ENCODE measurements at regions not wholly inside any gene's neighbourhood (a gene's known extent, or its start where the extent isn't known, plus 50 kb on each side); places are given as distances from the start of the nearest gene placed in this dataset.
A peak's percentile ranks its signal among the peaks of the same experiment; 100 is the strongest.

DNA sequence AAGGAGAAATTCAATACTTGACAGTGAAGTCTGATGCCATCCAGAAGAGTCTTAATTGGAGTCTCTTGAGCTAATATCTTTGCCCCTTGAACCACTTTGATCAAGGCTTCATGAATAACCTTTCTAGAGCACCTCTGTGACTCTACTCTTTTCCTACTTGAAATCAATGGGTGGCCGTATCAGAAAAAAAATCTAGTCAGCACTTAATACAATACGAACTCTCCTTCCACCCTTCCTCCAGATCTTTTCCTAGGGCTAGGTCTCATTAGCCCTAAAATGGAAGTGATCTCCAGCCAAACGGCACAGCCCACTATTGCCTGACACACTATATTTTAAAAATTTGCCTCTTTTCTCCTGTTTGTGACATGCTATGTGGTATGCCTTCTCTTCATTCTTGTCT is 129.6 kb upstream of the TLL1 start:
- no peaks in the 10 kb centered on the region for H3K27me3 ChIP-seq (replicated peaks in 2 of 5; ENCODE audit: control insufficient read depth in 4 of 5, insufficient read depth in 5 of 5, low read length in 4 of 5)
- no peak overlapping the region for H3K27ac ChIP-seq (ENCODE audit: insufficient read depth in 1 of 2, low read depth in 1 of 2, low read length in 2 of 2, poor library complexity in 1 of 2, severe bottlenecking in 2 of 2)
- no peak overlapping the region for H3K4me3 ChIP-seq (ENCODE audit: control insufficient read depth in 1 of 7, extremely low read depth in 1 of 7, insufficient read depth in 4 of 7, low read depth in 2 of 7, low read length in 6 of 7)
- H3K9me3 ChIP-seq (ENCODE audit: control extremely low read depth in 1 of 5, control insufficient read depth in 4 of 5, insufficient read depth in 2 of 5, low read depth in 1 of 5, low read length in 4 of 5) = no peaks in the 10 kb centered on the region
- H3K4me1 ChIP-seq (ENCODE audit: control extremely low read depth in 1 of 4, control insufficient read depth in 4 of 4, insufficient read depth in 4 of 4, low read length in 3 of 4) = no peaks in the 10 kb centered on the region
- DNase-seq = no peak
- H3K36me3 ChIP-seq (ENCODE audit: control insufficient read depth in 4 of 4, insufficient read depth in 4 of 4, low read length in 3 of 4) = no peaks in the 10 kb centered on the region
- 100% methylated on average over 3 of the region's 3 CpGs for whole genome bisulfite sequencing (ENCODE audit: insufficient coverage)
- ChIA-PET POLR2A (no interaction called here), CTCF (interaction anchor here (1.0 kb wide), 1 partner anchor 43 kb away, joined by 3 read pairs; no protein-coding TSS in a partner anchor)

DNA sequence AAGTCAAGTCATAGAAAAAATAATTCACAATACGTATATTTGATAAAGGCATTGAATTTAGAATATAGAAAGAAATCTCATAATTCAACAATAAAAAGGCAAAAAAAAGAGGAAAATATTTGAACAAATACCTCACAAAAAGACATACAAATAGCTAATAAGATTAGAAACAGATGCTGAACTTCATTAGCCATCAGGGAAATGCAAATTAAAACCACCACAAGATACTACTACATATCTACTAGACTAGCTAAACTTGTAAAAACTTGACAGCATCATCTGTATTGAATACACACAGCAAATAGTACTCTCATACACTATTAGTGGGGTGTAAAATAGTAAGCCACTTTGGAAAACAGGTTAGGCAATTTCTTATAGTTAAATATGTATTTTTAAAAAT is 128.7 kb upstream of the TLL1 start:
- WGBS (ENCODE audit: insufficient coverage) = no CpG with 5 or more reads among the region's 1 CpG
- H3K9me3 ChIP-seq (ENCODE audit: control extremely low read depth in 1 of 5, control insufficient read depth in 4 of 5, insufficient read depth in 2 of 5, low read depth in 1 of 5, low read length in 4 of 5) = no peaks in the 10 kb centered on the region
- H3K27ac ChIP-seq (ENCODE audit: insufficient read depth in 1 of 2, low read depth in 1 of 2, low read length in 2 of 2, poor library complexity in 1 of 2, severe bottlenecking in 2 of 2) = no peak overlapping the region
- ChIA-PET POLR2A (no interaction called here), CTCF (interaction anchor here (1.0 kb wide), 1 partner anchor 44 kb away, joined by 3 read pairs; no protein-coding TSS in a partner anchor)
- no peaks in the 10 kb centered on the region for H3K4me1 ChIP-seq (ENCODE audit: control extremely low read depth in 1 of 4, control insufficient read depth in 4 of 4, insufficient read depth in 4 of 4, low read length in 3 of 4)
- no peak overlapping the region for H3K4me3 ChIP-seq (ENCODE audit: control insufficient read depth in 1 of 7, extremely low read depth in 1 of 7, insufficient read depth in 4 of 7, low read depth in 2 of 7, low read length in 6 of 7)
- DNase-seq = no peak
- no peaks in the 10 kb centered on the region for H3K27me3 ChIP-seq (replicated peaks in 2 of 5; ENCODE audit: control insufficient read depth in 4 of 5, insufficient read depth in 5 of 5, low read length in 4 of 5)
- no peaks in the 10 kb centered on the region for H3K36me3 ChIP-seq (ENCODE audit: control insufficient read depth in 4 of 4, insufficient read depth in 4 of 4, low read length in 3 of 4)

DNA sequence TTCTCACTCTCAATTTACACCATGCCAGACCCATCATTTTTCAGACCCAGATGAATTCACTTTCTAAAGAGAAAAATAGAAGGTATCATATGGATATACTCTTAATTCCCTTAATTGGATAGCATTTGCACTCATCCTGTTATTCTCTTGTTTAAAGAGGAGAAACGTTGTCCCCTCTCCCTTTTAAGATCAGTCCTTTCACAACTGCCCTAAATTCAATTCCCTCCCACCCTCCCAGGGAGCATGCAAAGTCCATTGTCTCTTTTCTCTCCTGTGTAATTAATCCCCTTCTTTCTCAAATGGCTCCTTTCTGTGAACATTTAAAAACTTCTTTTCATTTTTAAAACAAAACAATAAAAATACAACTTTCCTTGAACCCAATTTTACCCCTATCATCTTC is 124.7 kb upstream of the TLL1 start:
- H3K27ac ChIP-seq (ENCODE audit: insufficient read depth in 1 of 2, low read depth in 1 of 2, low read length in 2 of 2, poor library complexity in 1 of 2, severe bottlenecking in 2 of 2) = no peak overlapping the region
- peaks cover 0 to 6% (median 2%) of the 10 kb centered on the region in 4 experiments for H3K4me1 ChIP-seq (ENCODE audit: control extremely low read depth in 1 of 4, control insufficient read depth in 4 of 4, insufficient read depth in 4 of 4, low read length in 3 of 4)
- no peak for DNase-seq
- no peaks in the 10 kb centered on the region for H3K9me3 ChIP-seq (ENCODE audit: control extremely low read depth in 1 of 5, control insufficient read depth in 4 of 5, insufficient read depth in 2 of 5, low read depth in 1 of 5, low read length in 4 of 5)
- no peaks in the 10 kb centered on the region for H3K36me3 ChIP-seq (ENCODE audit: control insufficient read depth in 4 of 4, insufficient read depth in 4 of 4, low read length in 3 of 4)
- ChIA-PET CTCF (no interaction called here), POLR2A (no interaction called here)
- WGBS (ENCODE audit: insufficient coverage) = 83% methylated on average over 1 of the region's 1 CpG
- no peak overlapping the region for H3K4me3 ChIP-seq (ENCODE audit: control insufficient read depth in 1 of 7, extremely low read depth in 1 of 7, insufficient read depth in 4 of 7, low read depth in 2 of 7, low read length in 6 of 7)
- no peaks in the 10 kb centered on the region for H3K27me3 ChIP-seq (replicated peaks in 2 of 5; ENCODE audit: control insufficient read depth in 4 of 5, insufficient read depth in 5 of 5, low read length in 4 of 5)

DNA sequence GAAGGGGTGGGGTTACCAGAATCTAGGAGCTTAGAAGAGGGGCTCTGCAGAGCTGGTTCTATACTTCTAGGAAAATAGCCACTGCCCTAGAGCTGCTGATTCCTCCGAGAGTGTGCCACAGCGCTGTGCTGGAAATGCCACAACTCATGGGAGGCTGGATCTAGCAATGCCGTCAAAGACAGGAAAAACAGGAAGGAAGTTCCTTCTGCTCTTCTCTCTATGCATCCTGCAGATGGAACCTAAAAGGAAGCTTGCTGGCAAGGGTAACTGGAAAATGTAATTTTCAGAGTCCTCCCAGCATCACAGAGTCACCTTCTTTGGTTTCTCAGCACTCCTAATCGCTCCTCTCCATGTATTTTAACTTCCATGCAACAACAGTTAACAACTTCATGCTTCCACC is 121.2 kb upstream of the TLL1 start:
- POLR2A ChIA-PET = no interaction called here
- peak in 2 of 3 donors; percentile 17 to 26 for DNase-seq
- H3K4me3 ChIP-seq (ENCODE audit: control insufficient read depth in 1 of 7, extremely low read depth in 1 of 7, insufficient read depth in 4 of 7, low read depth in 2 of 7, low read length in 6 of 7) = no peak overlapping the region
- H3K36me3 ChIP-seq (ENCODE audit: control insufficient read depth in 4 of 4, insufficient read depth in 4 of 4, low read length in 3 of 4) = no peaks in the 10 kb centered on the region
- H3K27ac ChIP-seq (ENCODE audit: insufficient read depth in 1 of 2, low read depth in 1 of 2, low read length in 2 of 2, poor library complexity in 1 of 2, severe bottlenecking in 2 of 2) = no peak overlapping the region
- CTCF ChIA-PET = no interaction called here
- H3K4me1 ChIP-seq (ENCODE audit: control extremely low read depth in 1 of 4, control insufficient read depth in 4 of 4, insufficient read depth in 4 of 4, low read length in 3 of 4) = peaks cover 0 to 6% (median 2%) of the 10 kb centered on the region in 4 experiments
- WGBS (ENCODE audit: insufficient coverage) = 10% methylated on average over 4 of the region's 4 CpGs
- no peaks in the 10 kb centered on the region for H3K27me3 ChIP-seq (replicated peaks in 2 of 5; ENCODE audit: control insufficient read depth in 4 of 5, insufficient read depth in 5 of 5, low read length in 4 of 5)
- no peaks in the 10 kb centered on the region for H3K9me3 ChIP-seq (ENCODE audit: control extremely low read depth in 1 of 5, control insufficient read depth in 4 of 5, insufficient read depth in 2 of 5, low read depth in 1 of 5, low read length in 4 of 5)

DNA sequence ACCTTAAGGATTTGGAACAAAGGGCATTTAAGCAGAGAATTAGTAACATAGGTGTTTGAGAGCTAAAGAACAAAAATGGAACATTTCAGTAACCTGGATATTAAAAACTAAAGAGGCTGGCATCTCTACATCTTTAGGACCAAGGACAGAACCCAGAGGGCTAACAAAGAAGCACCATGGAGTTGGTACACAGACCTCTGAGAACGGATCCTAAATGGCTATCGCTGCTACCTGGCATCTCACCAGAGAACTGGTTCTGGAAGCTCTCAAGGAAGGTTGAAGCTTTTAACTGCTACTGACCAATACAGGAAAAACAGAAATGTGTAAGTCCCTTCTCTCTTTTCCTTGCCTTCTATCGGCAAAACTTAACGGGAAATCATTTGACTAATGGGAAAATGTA is 118.4 kb upstream of the TLL1 start:
- Histone ChIP-seq H3K4me3 (ENCODE audit: control insufficient read depth in 1 of 7, extremely low read depth in 1 of 7, insufficient read depth in 4 of 7, low read depth in 2 of 7, low read length in 6 of 7) (no peak overlapping the region), H3K27me3 (replicated peaks in 2 of 5; ENCODE audit: control insufficient read depth in 4 of 5, insufficient read depth in 5 of 5, low read length in 4 of 5) (no peaks in the 10 kb centered on the region), H3K36me3 (ENCODE audit: control insufficient read depth in 4 of 4, insufficient read depth in 4 of 4, low read length in 3 of 4) (no peaks in the 10 kb centered on the region), H3K27ac (ENCODE audit: insufficient read depth in 1 of 2, low read depth in 1 of 2, low read length in 2 of 2, poor library complexity in 1 of 2, severe bottlenecking in 2 of 2) (no peak overlapping the region), H3K9me3 (ENCODE audit: control extremely low read depth in 1 of 5, control insufficient read depth in 4 of 5, insufficient read depth in 2 of 5, low read depth in 1 of 5, low read length in 4 of 5) (no peaks in the 10 kb centered on the region), H3K4me1 (ENCODE audit: control extremely low read depth in 1 of 4, control insufficient read depth in 4 of 4, insufficient read depth in 4 of 4, low read length in 3 of 4) (peaks cover 0 to 6% (median 2%) of the 10 kb centered on the region in 4 experiments)
- ChIA-PET CTCF (interaction anchor here (1.1 kb wide), 1 partner anchor 9 kb away, joined by 4 read pairs; no protein-coding TSS in a partner anchor), POLR2A (no interaction called here)
- no peak for DNase-seq
- WGBS (ENCODE audit: insufficient coverage) = 100% methylated on average over 2 of the region's 4 CpGs

DNA sequence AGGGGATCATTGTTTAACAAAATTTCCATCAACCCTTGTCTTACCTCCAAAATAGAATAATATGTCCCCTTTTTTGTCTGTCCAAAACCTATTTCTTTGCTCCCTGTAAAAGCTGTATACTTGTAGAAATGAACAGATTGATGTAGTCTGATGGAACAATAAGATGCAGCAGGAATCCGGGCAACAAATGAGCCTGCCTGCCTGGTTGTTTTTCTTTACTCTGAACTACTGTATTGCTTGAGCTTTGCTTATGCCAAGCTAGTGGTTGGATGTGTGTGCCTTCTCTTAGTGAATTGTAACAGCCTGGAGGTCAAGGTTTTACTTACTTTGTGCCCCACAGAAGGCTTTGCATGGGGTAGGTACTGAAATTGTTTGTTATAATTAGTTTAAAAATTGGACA is 116.2 kb upstream of the TLL1 start:
- Histone ChIP-seq H3K4me3 (ENCODE audit: control insufficient read depth in 1 of 7, extremely low read depth in 1 of 7, insufficient read depth in 4 of 7, low read depth in 2 of 7, low read length in 6 of 7) (no peak overlapping the region), H3K27me3 (replicated peaks in 2 of 5; ENCODE audit: control insufficient read depth in 4 of 5, insufficient read depth in 5 of 5, low read length in 4 of 5) (no peaks in the 10 kb centered on the region), H3K4me1 (ENCODE audit: control extremely low read depth in 1 of 4, control insufficient read depth in 4 of 4, insufficient read depth in 4 of 4, low read length in 3 of 4) (peaks cover 0 to 6% (median under 1%) of the 10 kb centered on the region in 4 experiments), H3K9me3 (ENCODE audit: control extremely low read depth in 1 of 5, control insufficient read depth in 4 of 5, insufficient read depth in 2 of 5, low read depth in 1 of 5, low read length in 4 of 5) (no peaks in the 10 kb centered on the region), H3K27ac (ENCODE audit: insufficient read depth in 1 of 2, low read depth in 1 of 2, low read length in 2 of 2, poor library complexity in 1 of 2, severe bottlenecking in 2 of 2) (no peak overlapping the region), H3K36me3 (ENCODE audit: control insufficient read depth in 4 of 4, insufficient read depth in 4 of 4, low read length in 3 of 4) (no peaks in the 10 kb centered on the region)
- CTCF ChIA-PET = no interaction called here
- POLR2A ChIA-PET = no interaction called here
- DNase-seq = no peak
- WGBS (ENCODE audit: insufficient coverage) = 100% methylated on average over 1 of the region's 1 CpG

DNA sequence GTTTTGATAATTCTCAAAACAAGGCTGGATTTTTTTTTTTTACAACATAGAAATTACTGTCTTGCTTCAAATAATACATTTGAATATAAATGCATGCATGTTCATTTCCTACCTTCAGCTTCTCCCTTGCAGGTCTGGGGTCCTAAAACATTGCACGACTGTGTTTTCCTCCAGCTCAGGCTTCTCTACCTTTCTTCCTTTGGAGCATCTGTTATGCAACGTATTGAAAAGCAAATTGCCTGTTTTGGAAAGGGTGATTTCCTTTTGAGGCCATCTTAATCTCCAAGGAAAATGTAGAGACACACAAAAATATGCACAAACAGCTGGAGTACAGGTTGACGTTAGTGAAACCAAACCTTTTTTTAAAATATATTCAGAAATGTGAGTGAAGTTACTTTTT is 115.6 kb upstream of the TLL1 start:
- Histone ChIP-seq H3K4me1 (ENCODE audit: control extremely low read depth in 1 of 4, control insufficient read depth in 4 of 4, insufficient read depth in 4 of 4, low read length in 3 of 4) (no peaks in the 10 kb centered on the region), H3K9me3 (ENCODE audit: control extremely low read depth in 1 of 5, control insufficient read depth in 4 of 5, insufficient read depth in 2 of 5, low read depth in 1 of 5, low read length in 4 of 5) (no peaks in the 10 kb centered on the region), H3K27ac (ENCODE audit: insufficient read depth in 1 of 2, low read depth in 1 of 2, low read length in 2 of 2, poor library complexity in 1 of 2, severe bottlenecking in 2 of 2) (no peak overlapping the region), H3K4me3 (ENCODE audit: control insufficient read depth in 1 of 7, extremely low read depth in 1 of 7, insufficient read depth in 4 of 7, low read depth in 2 of 7, low read length in 6 of 7) (no peak overlapping the region), H3K36me3 (ENCODE audit: control insufficient read depth in 4 of 4, insufficient read depth in 4 of 4, low read length in 3 of 4) (no peaks in the 10 kb centered on the region), H3K27me3 (replicated peaks in 2 of 5; ENCODE audit: control insufficient read depth in 4 of 5, insufficient read depth in 5 of 5, low read length in 4 of 5) (no peaks in the 10 kb centered on the region)
- WGBS (ENCODE audit: insufficient coverage) = 90% methylated on average over 2 of the region's 3 CpGs
- DNase-seq = no peak
- ChIA-PET POLR2A (no interaction called here), CTCF (no interaction called here)
